A549 (cell line): ENCODE measurements at regions not wholly inside any gene's neighbourhood (a gene's known extent, or its start where the extent isn't known, plus 50 kb on each side); places are given as distances from the start of the nearest gene placed in this dataset.

Source experiments
- ATAC-seq, 2 experiments: fragments of 200-7000 bp in 1 of 2; fragments of >200 bp in 1 of 2; cut with Nextera tagmentation in 1 of 2; cut with Tn5 transposase in 1 of 2; 3 replicates each; pipeline versions ENCODE4 v1.8.0 to v1.9.1; 2018 to 2020; ENCODE audit warnings: mild to moderate bottlenecking in 1 of 2, moderate library complexity in 1 of 2
- CTCF ChIA-PET: fragments of 300-600 bp; sonication (Branson Sonifier 250); formaldehyde crosslinking; extraction: SDS; loops from one replicate; lab custom pipeline; 2021; ENCODE audit warnings: antibody characterized with exemption, inconsistent platforms; lab: Yijun Ruan, JAX
- POLR2A ChIA-PET: fragments of 350-600 bp; formaldehyde crosslinking; extraction: SDS; loops from one replicate; lab custom pipeline; 2021; ENCODE audit warnings: antibody characterized with exemption, inconsistent platforms; lab: Yijun Ruan, JAX
- DNase-seq, 2 experiments: peaks; one replicate each; pipeline versions ENCODE4 v3.0.0 to v3.0.0-alpha.2; 2011 to 2016; ENCODE audit warnings: low read depth in 1 of 2, low spot score in 1 of 2
- FAIRE-seq: peaks from 2 replicates; lab custom pipeline; 2011; peaks lifted over from hg19 to GRCh38; lab: Jason Lieb, UNC
- H3K27ac ChIP-seq, 2 experiments: fragments of >200 bp; sonication (Bioruptor Twin); formaldehyde crosslinking; 3 replicates each; pipeline ENCODE4 v1.5.1; 2016 to 2017
- H3K4me1 ChIP-seq: fragments of >200 bp; sonication (Bioruptor Twin); formaldehyde crosslinking; 3 replicates; pipeline ENCODE4 v1.6.1; 2016
- H3K4me2 ChIP-seq: fragments of >200 bp; sonication (Bioruptor Twin); formaldehyde crosslinking; 3 replicates; pipeline ENCODE4 v1.6.1; 2016
- H3K4me3 ChIP-seq: fragments of >200 bp; sonication (Bioruptor Twin); formaldehyde crosslinking; 3 replicates; pipeline ENCODE4 v1.5.1; 2016
- H3K9me3 ChIP-seq: fragments of >200 bp; sonication (Bioruptor Twin); formaldehyde crosslinking; 3 replicates; pipeline ENCODE4 v1.6.1; 2016
- ATOH8 ChIP-seq: fragments of 250-450 bp; sonication (Bioruptor Pico); IDR thresholded peaks from 2 replicates; pipeline ENCODE4 v1.5.0; 2020; ENCODE audit warnings: low read depth, mild to moderate bottlenecking, moderate library complexity
- BHLHE40 ChIP-seq: IDR thresholded peaks from 2 replicates; pipeline ENCODE4 v1.6.1; 2012; ENCODE audit warnings: low read depth, low read length, inconsistent platforms
- CBX8 ChIP-seq: fragments of 200-600 bp; sonication (generic); IDR thresholded peaks from 2 replicates; pipeline ENCODE4 v1.6.1; 2016
- CHD2 ChIP-seq: fragments of 150-350 bp; IDR thresholded peaks from 2 replicates; pipeline ENCODE4 v1.6.1; 2014; ENCODE audit warnings: low read length; ENCODE audit not compliant: partially characterized antibody
- EP300 ChIP-seq, 2 experiments: fragments of >200 bp; sonication (Bioruptor Twin); formaldehyde crosslinking; IDR thresholded peaks; 2 replicates in 1 of 2; 3 replicates in 1 of 2; pipeline ENCODE4 v1.6.1; 2016 to 2017
- GATA3 ChIP-seq: IDR thresholded peaks from 2 replicates; pipeline ENCODE4 v1.6.1; 2012; ENCODE audit warnings: borderline replicate concordance
- HMGXB4 ChIP-seq: fragments of 250-450 bp; sonication (Bioruptor Pico); IDR thresholded peaks from 2 replicates; pipeline ENCODE4 v1.5.0; 2021; ENCODE audit warnings: mild to moderate bottlenecking, moderate library complexity, borderline replicate concordance
- HOXA7 ChIP-seq: fragments of 250-450 bp; sonication (Bioruptor Pico); IDR thresholded peaks from 2 replicates; pipeline ENCODE4 v1.5.0; 2020; ENCODE audit warnings: mild to moderate bottlenecking, moderate library complexity
- HOXB13 ChIP-seq: fragments of 250-450 bp; sonication (Bioruptor Pico); IDR thresholded peaks from 2 replicates; pipeline ENCODE4 v1.5.0; 2020; ENCODE audit warnings: low read depth, mild to moderate bottlenecking, moderate library complexity
- JUN ChIP-seq, 2 experiments: fragments of >200 bp; sonication (Bioruptor Twin); formaldehyde crosslinking; IDR thresholded peaks; 2 replicates in 1 of 2; 3 replicates in 1 of 2; pipeline ENCODE4 v1.6.1; 2016 to 2017
- KDM1A ChIP-seq: fragments of 200-600 bp; sonication (generic); IDR thresholded peaks from 2 replicates; pipeline ENCODE4 v1.6.1; 2016; ENCODE audit warnings: low read depth, mild to moderate bottlenecking
- MAFK ChIP-seq: fragments of 450-650 bp; IDR thresholded peaks from 2 replicates; pipeline ENCODE4 v1.6.1; 2014; ENCODE audit not compliant: partially characterized antibody
- MAX ChIP-seq: IDR thresholded peaks from 2 replicates; pipeline ENCODE4 v1.6.1; 2012
- MYC ChIP-seq: IDR thresholded peaks from 2 replicates; pipeline ENCODE4 v1.6.1; 2012; ENCODE audit warnings: mild to moderate bottlenecking, inconsistent platforms, low read length, improper control_type of control experiment, borderline replicate concordance
- POLR2AphosphoS2 ChIP-seq: conservative IDR thresholded peaks from 2 replicates; pipeline ENCODE4 v1.6.1; 2012; ENCODE audit warnings: low read length, improper control_type of control experiment, inconsistent platforms
- RCOR1 ChIP-seq: fragments of 150-350 bp; IDR thresholded peaks from 2 replicates; pipeline ENCODE4 v1.6.1; 2014; ENCODE audit warnings: antibody characterized with exemption, low read length, low read depth
- REST ChIP-seq: fragments of 200-600 bp; sonication (generic); IDR thresholded peaks from 2 replicates; pipeline ENCODE4 v1.6.1; 2016; ENCODE audit warnings: antibody characterized with exemption, mild to moderate bottlenecking, moderate library complexity
- ZSCAN20 ChIP-seq: fragments of 250-450 bp; sonication (Bioruptor Pico); IDR thresholded peaks from 2 replicates; pipeline ENCODE4 v1.8.0; 2022; ENCODE audit warnings: mild to moderate bottlenecking, moderate library complexity
- WGBS: methylation state at CpG from one replicate; pipeline ENCODE4 v1.1.6; 2017; ENCODE audit errors: missing lambda C conversion rate; 5-methylcytosine and 5-hydroxymethylcytosine counted together
- TF ChIP-seq, protein P1 (sequence below): fragments of >200 bp; sonication (Bioruptor Twin); formaldehyde crosslinking; IDR thresholded peaks from 2 replicates; pipeline ENCODE4 v1.6.1; 2016

- WGBS: 19% methylated on average over 12 of the region's 12 CpGs
- H3K4me2 ChIP-seq: no peak overlapping the region
Observed at GRCh38 chr2:3038636-3039035, 339.0 kb downstream of the EIPR1 start.

DNA sequence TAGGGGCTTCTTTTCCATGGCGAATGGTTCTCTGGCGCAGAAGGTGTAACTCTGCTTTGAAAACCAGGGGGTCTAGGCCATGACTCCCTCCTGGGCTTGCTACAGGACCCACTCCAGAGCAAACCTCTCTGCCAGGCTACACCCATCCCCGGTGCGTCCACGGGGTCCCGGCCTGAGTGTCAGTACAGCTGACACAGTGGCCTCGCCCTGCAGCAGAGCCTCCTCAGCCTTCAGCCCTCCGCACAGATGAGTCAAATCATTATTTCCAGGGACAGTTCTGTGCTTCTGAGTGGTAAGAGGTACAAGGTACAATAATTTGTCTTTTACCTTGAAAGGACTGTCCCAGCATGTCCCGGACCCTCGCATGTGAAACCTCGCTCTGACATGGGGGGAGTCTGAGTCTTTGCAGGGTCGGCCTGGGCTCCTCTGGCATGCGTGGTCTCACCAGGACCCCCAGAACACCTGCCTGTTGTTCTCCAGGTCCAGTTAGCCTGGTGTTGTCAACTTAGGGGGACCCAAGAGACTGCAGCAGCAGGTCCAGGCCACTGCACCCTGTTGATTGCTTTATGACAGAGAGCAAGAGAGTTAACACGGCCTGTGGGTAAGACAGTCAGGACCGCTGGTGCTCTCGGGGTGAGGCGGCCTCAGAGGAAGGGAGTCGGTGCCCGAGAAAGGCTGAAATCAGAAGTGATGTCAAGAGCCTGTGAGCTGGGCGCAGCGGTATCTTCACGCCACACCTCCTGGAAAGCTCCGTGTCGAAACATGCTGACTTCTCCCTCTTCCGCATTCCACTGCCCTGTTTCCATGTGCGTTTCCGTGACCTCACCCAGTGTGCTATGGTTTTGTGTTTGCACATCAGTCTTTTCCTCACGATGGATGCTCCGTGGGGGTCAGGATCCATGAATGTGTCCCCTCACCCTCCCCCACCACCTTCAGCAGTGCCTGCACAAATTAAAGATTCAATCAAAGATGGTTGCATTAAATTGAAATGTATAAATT, 340.1 kb downstream of the EIPR1 start:
- WGBS: 64% methylated on average over 28 of the region's 29 CpGs
- ChIA-PET CTCF (no interaction called here), POLR2A (no interaction called here)
- FAIRE-seq (no peak), ATAC-seq (no peak), DNase-seq (no peak)
- H3K4me2 ChIP-seq: no peak overlapping the region
- H3K4me3 ChIP-seq: no peak overlapping the region
- H3K27ac ChIP-seq: no peak overlapping the region
- no peaks in the 10 kb centered on the region for H3K4me1 ChIP-seq
- TF ChIP-seq ZSCAN20 (CRISPR knock-in tag) (no peak), ATOH8 (no peak), RCOR1 (no peak), CHD2 (no peak), HOXB13 (no peak), MYC (no peak), POLR2AphosphoS2 (no peak), JUN (IDR thresholded peaks at IDR 0.05) (no peak), BHLHE40 (no peak), HMGXB4 (CRISPR knock-in tag) (no peak), CBX8 (no peak), MAX (no peak), GATA3 (no peak), HOXA7 (CRISPR knock-in tag) (no peak), KDM1A (no peak)
- no peaks in the 10 kb centered on the region for H3K9me3 ChIP-seq

More at GRCh38 chr2:3038636-3039035, 339.0 kb downstream of the EIPR1 start:
- no peak overlapping the region for H3K27ac ChIP-seq
- CTCF ChIA-PET: no interaction called here
- DNase-seq (no peak), FAIRE-seq (no peak), ATAC-seq (no peak)
- H3K4me3 ChIP-seq: no peak overlapping the region
- TF ChIP-seq REST (no peak), EP300 (IDR thresholded peaks at IDR 0.05) (no peak), MAFK (no peak)
- TF ChIP-seq, protein P1, sequence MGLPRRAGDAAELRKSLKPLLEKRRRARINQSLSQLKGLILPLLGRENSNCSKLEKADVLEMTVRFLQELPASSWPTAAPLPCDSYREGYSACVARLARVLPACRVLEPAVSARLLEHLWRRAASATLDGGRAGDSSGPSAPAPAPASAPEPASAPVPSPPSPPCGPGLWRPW: no peak
- H3K4me1 ChIP-seq: no peaks in the 10 kb centered on the region
- H3K9me3 ChIP-seq: no peaks in the 10 kb centered on the region
- POLR2A ChIA-PET: no interaction called here
